GM20000 (cell line): ENCODE measurements at regions not wholly inside any gene's neighbourhood (a gene's known extent, or its start where the extent isn't known, plus 50 kb on each side); places are given as distances from the start of the nearest gene placed in this dataset.

Experiments used
- DNase-seq: peaks from one replicate; pipeline ENCODE4 v3.0.0; 2012; ENCODE audit warnings: low spot score
- TF ChIP-seq, protein P1 (sequence below): IDR thresholded peaks from 2 replicates; pipeline ENCODE4 v1.5.1; 2012; ENCODE audit warnings: mild to moderate bottlenecking, control low read depth; ENCODE audit errors: extremely low read depth, missing control alignments

DNA sequence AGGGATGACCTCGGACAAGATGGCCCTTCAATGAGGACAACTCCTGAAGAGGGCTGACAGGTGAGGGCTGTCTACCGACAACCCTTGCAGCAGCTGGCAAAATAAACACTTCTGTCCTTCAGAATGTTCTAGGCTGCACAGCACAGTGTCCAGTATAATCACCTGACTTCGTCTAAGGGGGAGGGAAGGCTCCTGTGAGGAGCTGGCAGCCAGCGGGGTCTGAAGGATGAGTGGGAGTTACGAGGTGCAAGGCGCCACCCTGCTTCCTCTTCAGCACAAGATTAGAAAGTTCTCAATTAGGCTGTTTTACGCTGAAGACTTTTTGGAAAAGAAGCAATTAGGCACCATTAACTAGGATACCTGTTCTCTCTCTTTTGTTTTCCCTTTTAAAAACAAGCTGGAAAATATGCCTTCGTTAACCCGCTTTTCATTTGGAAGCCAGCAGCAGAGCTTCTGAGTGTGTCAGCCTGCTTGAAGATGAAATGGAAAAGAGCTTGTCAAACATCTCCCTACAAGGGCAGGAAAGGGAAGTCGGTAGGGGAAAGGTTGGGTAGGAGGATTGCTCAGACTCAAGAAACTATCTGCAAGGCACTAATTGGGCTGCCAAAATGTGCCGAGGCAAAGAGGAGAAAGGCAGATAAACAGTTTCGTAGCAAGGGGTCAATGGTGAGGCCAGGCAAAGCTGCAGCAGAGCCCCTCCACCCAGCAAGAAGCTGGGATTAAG, 592.2 kb upstream of the CADM1 start:
- no peak for DNase-seq

GRCh38 chr11:116093481-116094270, 589.5 kb upstream of the CADM1 start:
- no peak for DNase-seq
- TF ChIP-seq, protein P1, sequence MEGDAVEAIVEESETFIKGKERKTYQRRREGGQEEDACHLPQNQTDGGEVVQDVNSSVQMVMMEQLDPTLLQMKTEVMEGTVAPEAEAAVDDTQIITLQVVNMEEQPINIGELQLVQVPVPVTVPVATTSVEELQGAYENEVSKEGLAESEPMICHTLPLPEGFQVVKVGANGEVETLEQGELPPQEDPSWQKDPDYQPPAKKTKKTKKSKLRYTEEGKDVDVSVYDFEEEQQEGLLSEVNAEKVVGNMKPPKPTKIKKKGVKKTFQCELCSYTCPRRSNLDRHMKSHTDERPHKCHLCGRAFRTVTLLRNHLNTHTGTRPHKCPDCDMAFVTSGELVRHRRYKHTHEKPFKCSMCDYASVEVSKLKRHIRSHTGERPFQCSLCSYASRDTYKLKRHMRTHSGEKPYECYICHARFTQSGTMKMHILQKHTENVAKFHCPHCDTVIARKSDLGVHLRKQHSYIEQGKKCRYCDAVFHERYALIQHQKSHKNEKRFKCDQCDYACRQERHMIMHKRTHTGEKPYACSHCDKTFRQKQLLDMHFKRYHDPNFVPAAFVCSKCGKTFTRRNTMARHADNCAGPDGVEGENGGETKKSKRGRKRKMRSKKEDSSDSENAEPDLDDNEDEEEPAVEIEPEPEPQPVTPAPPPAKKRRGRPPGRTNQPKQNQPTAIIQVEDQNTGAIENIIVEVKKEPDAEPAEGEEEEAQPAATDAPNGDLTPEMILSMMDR = no peak

More for the DNA sequence above, 592.2 kb upstream of the CADM1 start:
- TF ChIP-seq, protein P1 = no peak

DNA sequence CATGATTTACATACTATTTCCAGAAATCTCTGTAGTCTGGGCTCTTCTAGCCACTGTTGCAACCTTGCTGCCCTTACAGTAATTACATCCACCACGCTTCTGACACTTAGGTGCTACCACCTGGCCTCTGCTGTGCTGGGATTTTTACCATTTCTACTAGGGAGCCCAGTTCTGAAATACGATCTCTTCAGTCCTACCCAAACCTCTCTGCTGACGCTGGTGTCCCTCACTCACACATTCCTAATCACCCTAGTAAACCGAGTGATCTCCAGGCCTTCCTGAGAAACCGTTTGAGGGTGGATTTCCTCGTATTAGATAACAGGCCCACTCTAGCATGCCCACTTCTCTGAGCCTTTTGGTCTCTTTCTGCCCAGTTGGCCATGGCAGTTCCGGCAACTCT, 588.9 kb upstream of the CADM1 start:
- TF ChIP-seq, protein P1 = no peak
- no peak for DNase-seq

GRCh38 chr11:116086426-116086825, 582.2 kb upstream of the CADM1 start:
- DNase-seq = no peak
- TF ChIP-seq, protein P1 = no peak

GRCh38 chr11:116085031-116085635, 580.9 kb upstream of the CADM1 start:
- TF ChIP-seq, protein P1 = no peak
- DNase-seq = no peak

DNA sequence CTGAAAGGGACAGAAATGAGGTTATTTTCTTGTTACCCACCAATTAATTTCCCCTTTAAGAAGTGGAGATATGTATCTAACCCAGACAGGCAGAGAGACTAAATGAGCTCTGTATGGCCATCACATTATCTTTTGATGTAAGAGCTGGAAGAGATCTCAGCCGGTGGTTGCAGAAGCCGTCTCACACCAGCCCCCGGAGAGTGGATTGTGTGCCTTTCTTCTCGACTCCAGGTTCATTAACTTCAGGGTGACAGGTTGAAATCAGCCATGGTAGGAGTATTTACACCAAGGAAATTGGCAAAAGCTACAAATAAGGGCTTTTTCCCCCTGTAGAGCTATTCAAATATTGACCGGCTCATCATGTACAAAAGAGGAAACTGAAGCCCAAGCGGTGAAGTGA, 580.3 kb upstream of the CADM1 start:
- no peak for DNase-seq
- TF ChIP-seq, protein P1 = no peak

- TF ChIP-seq, protein P1 = no peak
- no peak for DNase-seq
Observed at GRCh38 chr11:116082256-116082655, 578.0 kb upstream of the CADM1 start.
